Activated B cell treated with CpG ODN at 0.5 μM for 24 hours (primary cell): ENCODE measurements at regions not wholly inside any gene's neighbourhood (a gene's known extent, or its start where the extent isn't known, plus 50 kb on each side); places are given as distances from the start of the nearest gene placed in this dataset.

Source experiments
- ATAC-seq: fragments of 200-7000 bp; cut with Tn5 transposase; one replicate; pipeline ENCODE4 v1.10.0; 2021; ENCODE audit warnings: low read depth, mild to moderate bottlenecking, moderate library complexity
- CTCF ChIA-PET: fragments of 350-600 bp; sonication (Branson Sonifier 250); formaldehyde crosslinking; loops from one replicate; lab custom pipeline; 2021; ENCODE audit warnings: antibody characterized with exemption; lab: Charles Lee
- POLR2A ChIA-PET: fragments of 350-600 bp; sonication (Branson Sonifier 250); formaldehyde crosslinking; loops from one replicate; lab custom pipeline; 2021; ENCODE audit warnings: antibody characterized with exemption; lab: Charles Lee
- DNase-seq: peaks from one replicate; pipeline ENCODE4 v3.0.0; 2022
- H3K27ac Mint-ChIP-seq: one replicate; pipeline ENCODE4 v1.8.0; 2020; ENCODE audit warnings: mixed read lengths
- H3K27me3 Mint-ChIP-seq: one replicate; pipeline ENCODE4 v1.8.0; 2021; ENCODE audit warnings: mixed read lengths
- H3K36me3 Mint-ChIP-seq: one replicate; pipeline ENCODE4 v1.8.0; 2021; ENCODE audit warnings: low read depth, mixed read lengths
- H3K4me1 Mint-ChIP-seq: one replicate; pipeline ENCODE4 v1.8.0; 2021; ENCODE audit warnings: mixed read lengths
- H3K4me3 Mint-ChIP-seq: one replicate; pipeline ENCODE4 v1.8.0; 2020; ENCODE audit warnings: mild to moderate bottlenecking, mixed read lengths
- H3K9me3 Mint-ChIP-seq: one replicate; pipeline ENCODE4 v1.8.0; 2020; ENCODE audit warnings: mixed read lengths
- CTCF ChIP-seq: fragments of 200-600 bp; IDR thresholded peaks from one replicate; pipeline ENCODE4 v1.8.0; 2022; ENCODE audit warnings: antibody characterized with exemption, mild to moderate bottlenecking
- intact Hi-C: fragments of 100-400 bp; cut with micrococcal nuclease; formaldehyde crosslinking; loops from one replicate; pipeline ENCODE4 v1.15.1; 2024

GRCh38 chr10:85448716-85449115 is 917.9 kb downstream of the GRID1 start:
- TF ChIP-seq CTCF: no peak
- Mint-ChIP-seq H3K36me3 (no peaks in the 10 kb centered on the region), H3K4me3 (no peak overlapping the region), H3K27ac (no peak overlapping the region), H3K9me3 (no peaks in the 10 kb centered on the region), H3K27me3 (no peaks in the 10 kb centered on the region), H3K4me1 (no peaks in the 10 kb centered on the region)
- ATAC-seq (no peak), DNase-seq (no peak)
- POLR2A ChIA-PET: no interaction called here
- intact Hi-C loops: no loop called here
- CTCF ChIA-PET: no interaction called here

DNA sequence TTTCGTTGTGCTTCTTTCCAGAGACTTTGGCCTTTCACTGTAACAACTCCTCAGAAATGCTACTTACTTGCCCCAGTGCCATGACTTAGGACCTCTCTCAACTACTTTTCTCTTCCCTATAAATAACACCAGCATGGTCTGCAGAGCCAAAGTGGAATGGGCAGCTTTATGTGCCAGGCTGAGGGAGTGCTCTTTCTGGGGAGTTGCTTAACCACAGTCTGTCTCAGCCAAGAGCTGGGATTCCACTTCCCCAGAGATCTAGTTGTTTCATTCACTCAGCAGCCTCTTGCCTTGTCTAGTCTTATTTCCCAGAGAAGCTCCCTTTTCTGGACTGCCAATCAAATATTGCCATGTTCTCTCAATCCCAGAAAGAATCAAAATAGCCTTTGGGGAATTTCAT is 912.2 kb downstream of the GRID1 start:
- no peaks in the 10 kb centered on the region for H3K36me3 Mint-ChIP-seq
- H3K27ac Mint-ChIP-seq: no peak overlapping the region
- no peaks in the 10 kb centered on the region for H3K9me3 Mint-ChIP-seq
- POLR2A ChIA-PET: no interaction called here
- intact Hi-C loops: no loop called here
- CTCF ChIA-PET: no interaction called here
- no peaks in the 10 kb centered on the region for H3K27me3 Mint-ChIP-seq
- no peak overlapping the region for H3K4me3 Mint-ChIP-seq
- H3K4me1 Mint-ChIP-seq: no peaks in the 10 kb centered on the region
- ATAC-seq (no peak), DNase-seq (no peak)
- no peak for TF ChIP-seq CTCF

DNA sequence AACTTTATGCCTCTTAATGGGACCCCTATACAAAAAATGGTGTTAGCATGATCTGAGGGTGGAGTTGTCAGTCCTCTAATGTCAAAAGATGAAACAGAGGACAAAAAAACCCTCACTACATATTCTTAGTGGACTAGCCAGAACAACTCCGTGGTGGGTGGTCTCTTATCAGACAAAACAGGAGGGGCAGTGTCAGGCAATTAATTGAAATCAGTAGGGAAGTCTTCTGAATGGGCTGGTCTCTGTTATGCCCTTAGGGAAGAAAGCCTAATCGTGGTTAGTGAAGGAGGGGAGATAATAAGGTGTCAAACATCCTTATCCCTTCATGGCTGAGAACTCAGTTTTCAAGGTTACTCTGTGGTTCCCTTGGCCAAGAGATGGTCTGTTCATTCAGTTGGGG is 909.4 kb downstream of the GRID1 start:
- Mint-ChIP-seq H3K4me3 (no peak overlapping the region), H3K9me3 (no peaks in the 10 kb centered on the region), H3K4me1 (no peaks in the 10 kb centered on the region), H3K27me3 (no peaks in the 10 kb centered on the region), H3K27ac (no peak overlapping the region), H3K36me3 (no peaks in the 10 kb centered on the region)
- ATAC-seq (no peak), DNase-seq (no peak)
- ChIA-PET CTCF (no interaction called here), POLR2A (no interaction called here)
- intact Hi-C loops: no loop called here
- TF ChIP-seq CTCF: no peak

GRCh38 chr10:85458324-85458723 is 908.3 kb downstream of the GRID1 start:
- Mint-ChIP-seq H3K4me3 (no peak overlapping the region), H3K27ac (no peak overlapping the region), H3K9me3 (no peaks in the 10 kb centered on the region), H3K27me3 (no peaks in the 10 kb centered on the region), H3K4me1 (no peaks in the 10 kb centered on the region), H3K36me3 (no peaks in the 10 kb centered on the region)
- no peak for TF ChIP-seq CTCF
- CTCF ChIA-PET: no interaction called here
- POLR2A ChIA-PET: no interaction called here
- no peak for DNase-seq
- ATAC-seq: no peak
- intact Hi-C loops: no loop called here

DNA sequence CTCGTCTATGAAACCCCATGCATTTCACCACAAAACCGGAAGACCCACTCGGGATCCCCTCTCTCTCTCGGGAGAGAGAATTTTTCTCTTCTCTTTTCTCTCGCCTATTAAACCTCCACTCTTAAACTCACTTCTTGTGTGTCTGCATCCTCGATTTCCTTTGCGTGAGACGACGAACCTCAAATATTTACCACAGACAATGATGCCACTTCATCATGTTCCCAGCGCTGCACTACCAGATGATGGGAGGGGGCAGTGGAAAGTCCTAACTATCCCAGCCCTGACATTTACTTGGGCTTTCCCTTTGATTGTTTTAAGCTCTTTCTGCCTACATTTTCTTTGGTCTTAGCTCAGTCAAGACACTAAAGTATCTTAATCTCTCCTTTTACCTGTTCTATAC is 906.7 kb downstream of the GRID1 start:
- Mint-ChIP-seq H3K27me3 (no peaks in the 10 kb centered on the region), H3K27ac (no peak overlapping the region), H3K9me3 (no peaks in the 10 kb centered on the region), H3K36me3 (no peaks in the 10 kb centered on the region), H3K4me3 (no peak overlapping the region), H3K4me1 (no peaks in the 10 kb centered on the region)
- ATAC-seq (no peak), DNase-seq (no peak)
- ChIA-PET POLR2A (no interaction called here), CTCF (no interaction called here)
- TF ChIP-seq CTCF: no peak
- intact Hi-C loops: no loop called here
